CD4-positive, alpha-beta T cell treated with Interleukin-6 for 4 hours (primary cell): ENCODE measurements at regions not wholly inside any gene's neighbourhood (a gene's known extent, or its start where the extent isn't known, plus 50 kb on each side); places are given as distances from the start of the nearest gene placed in this dataset.

Experiments
- DNase-seq: peaks from one replicate; pipeline ENCODE4 v3.0.0-alpha.2; 2020; ENCODE audit warnings: mixed read lengths

GRCh38 chr12:45553204-45553603 is 176.3 kb upstream of the ARID2 start:
- no peak for DNase-seq

- DNase-seq: no peak
Measured at GRCh38 chr12:45557016-45557415, 172.5 kb upstream of the ARID2 start.

GRCh38 chr12:45558353-45558752 is 171.2 kb upstream of the ARID2 start:
- DNase-seq: no peak

- DNase-seq: no peak
Measured at GRCh38 chr12:45559537-45559936, 170.0 kb upstream of the ARID2 start.

GRCh38 chr12:45560689-45561088 is 168.8 kb upstream of the ARID2 start:
- no peak for DNase-seq

GRCh38 chr12:45561488-45561887 is 168.0 kb upstream of the ARID2 start:
- DNase-seq: no peak

- DNase-seq: no peak
Measured at GRCh38 chr12:45565590-45565989, 163.9 kb upstream of the ARID2 start.

GRCh38 chr12:45566257-45566656 is 163.2 kb upstream of the ARID2 start:
- DNase-seq: no peak

GRCh38 chr12:45568808-45569207 is 160.7 kb upstream of the ARID2 start:
- DNase-seq: no peak

GRCh38 chr12:45570501-45570900 is 159.0 kb upstream of the ARID2 start:
- DNase-seq: no peak

- no peak for DNase-seq
Measured at GRCh38 chr12:45572114-45572513, 157.4 kb upstream of the ARID2 start.

- no peak for DNase-seq
Measured at GRCh38 chr12:45575417-45575816, 154.1 kb upstream of the ARID2 start.

- no peak for DNase-seq
Measured at GRCh38 chr12:45575823-45576475, 153.6 kb upstream of the ARID2 start.

- DNase-seq: no peak
Measured at GRCh38 chr12:45577844-45578399, 151.6 kb upstream of the ARID2 start.

- DNase-seq: no peak
Measured at GRCh38 chr12:45580356-45580969, 149.0 kb upstream of the ARID2 start.

- DNase-seq: no peak
Measured at GRCh38 chr12:45581112-45581511, 148.4 kb upstream of the ARID2 start.

GRCh38 chr12:45582536-45582935 is 147.0 kb upstream of the ARID2 start:
- no peak for DNase-seq

- no peak for DNase-seq
Measured at GRCh38 chr12:45582986-45583659, 146.4 kb upstream of the ARID2 start.

GRCh38 chr12:45584336-45584735 is 145.2 kb upstream of the ARID2 start:
- DNase-seq: no peak

GRCh38 chr12:45585522-45586230 is 143.8 kb upstream of the ARID2 start:
- no peak for DNase-seq

GRCh38 chr12:45586486-45586885 is 143.0 kb upstream of the ARID2 start:
- no peak for DNase-seq

GRCh38 chr12:45587012-45587411 is 142.5 kb upstream of the ARID2 start:
- DNase-seq: no peak

GRCh38 chr12:45587877-45588533 is 141.5 kb upstream of the ARID2 start:
- peak; percentile 3 for DNase-seq
